HEK293T (cell line): ENCODE measurements at regions not wholly inside any gene's neighbourhood (a gene's known extent, or its start where the extent isn't known, plus 50 kb on each side); places are given as distances from the start of the nearest gene placed in this dataset.

Experiments
- CTCF ChIA-PET: fragments of 350-600 bp; formaldehyde crosslinking; extraction: SDS; loops from one replicate; lab custom pipeline; 2021; ENCODE audit warnings: antibody characterized with exemption, inconsistent platforms; lab: Yijun Ruan, JAX
- POLR2A ChIA-PET: fragments of 350-600 bp; formaldehyde crosslinking; extraction: SDS; loops from one replicate; lab custom pipeline; 2020; ENCODE audit warnings: antibody characterized with exemption, inconsistent platforms; lab: Yijun Ruan, JAX
- DNase-seq: peaks from one replicate; pipeline ENCODE4 v3.0.0; 2012; ENCODE audit warnings: mixed read lengths; ENCODE audit errors: extremely low spot score
- ARNT ChIP-seq: fragments of 450-650 bp; IDR thresholded peaks from 2 replicates; pipeline ENCODE4 v1.6.1; 2017; ENCODE audit warnings: mild to moderate bottlenecking
- BHLHE40 ChIP-seq: fragments of 450-650 bp; IDR thresholded peaks from 2 replicates; pipeline ENCODE4 v1.6.1; 2016; ENCODE audit warnings: mild to moderate bottlenecking, moderate library complexity, borderline replicate concordance
- CTBP1 ChIP-seq: fragments of 450-650 bp; IDR thresholded peaks from 2 replicates; pipeline ENCODE4 v1.6.1; 2016; ENCODE audit warnings: borderline replicate concordance
- ELF4 ChIP-seq: fragments of 450-650 bp; IDR thresholded peaks from 2 replicates; pipeline ENCODE4 v1.6.1; 2017; ENCODE audit warnings: antibody characterized with exemption
- FOXA1 ChIP-seq: fragments of 450-650 bp; IDR thresholded peaks from 2 replicates; pipeline ENCODE4 v1.6.1; 2016; ENCODE audit warnings: mild to moderate bottlenecking
- FOXK2 ChIP-seq: fragments of 450-650 bp; IDR thresholded peaks from 2 replicates; pipeline ENCODE4 v1.6.1; 2016; ENCODE audit warnings: mild to moderate bottlenecking
- FOXM1 ChIP-seq: fragments of 450-650 bp; IDR thresholded peaks from 2 replicates; pipeline ENCODE4 v1.6.1; 2017; ENCODE audit warnings: mild to moderate bottlenecking, borderline replicate concordance
- HDGF ChIP-seq: fragments of 450-650 bp; IDR thresholded peaks from 2 replicates; pipeline ENCODE4 v1.6.1; 2017; ENCODE audit warnings: antibody characterized with exemption, borderline replicate concordance
- L3MBTL2 ChIP-seq: fragments of 450-650 bp; conservative IDR thresholded peaks from 2 replicates; pipeline ENCODE4 v1.6.1; 2016; ENCODE audit warnings: mild to moderate bottlenecking
- LEF1 ChIP-seq: fragments of 450-650 bp; IDR thresholded peaks from 2 replicates; pipeline ENCODE4 v1.6.1; 2017; ENCODE audit warnings: mild to moderate bottlenecking, borderline replicate concordance
- NFRKB ChIP-seq: fragments of 450-650 bp; IDR thresholded peaks from 2 replicates; pipeline ENCODE4 v1.6.1; 2016; ENCODE audit warnings: mild to moderate bottlenecking, moderate library complexity
- SP1 ChIP-seq: fragments of 450-650 bp; IDR thresholded peaks from 2 replicates; pipeline ENCODE4 v1.6.1; 2017
- SUZ12 ChIP-seq: fragments of 450-650 bp; IDR thresholded peaks from 2 replicates; pipeline ENCODE4 v1.6.1; 2016; ENCODE audit warnings: mild to moderate bottlenecking
- TARDBP ChIP-seq: fragments of 450-650 bp; IDR thresholded peaks from 2 replicates; pipeline ENCODE4 v1.6.1; 2016
- ZNF384 ChIP-seq: fragments of 450-650 bp; IDR thresholded peaks from 2 replicates; pipeline ENCODE4 v1.6.1; 2016
- TF ChIP-seq, protein P1 (sequence below): fragments of 450-650 bp; IDR thresholded peaks from 2 replicates; pipeline ENCODE4 v1.6.1; 2016

DNA sequence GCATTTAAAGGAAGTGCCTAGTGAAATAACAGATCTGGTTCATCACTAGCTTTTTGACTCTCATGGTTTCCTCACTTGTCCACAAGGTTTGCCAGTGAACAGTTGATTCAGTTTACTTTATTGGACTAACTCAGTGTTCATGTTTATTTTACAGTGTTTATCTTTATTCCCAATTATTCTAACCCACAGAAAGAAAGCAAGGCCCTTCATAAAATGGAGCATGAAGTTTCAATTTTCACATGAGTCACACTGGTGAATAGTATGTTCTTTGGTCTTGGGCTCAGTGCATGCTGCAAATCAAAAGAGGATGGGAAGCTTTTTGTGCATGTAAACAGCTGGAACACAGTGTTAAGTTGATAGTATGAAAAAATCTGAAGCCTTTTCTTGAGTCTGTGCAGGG lies 217.6 kb upstream of the HDDC2 start:
- DNase-seq, result no peak
- CTCF ChIA-PET, result no interaction called here
- POLR2A ChIA-PET, result no interaction called here
- no peak for TF ChIP-seq TARDBP
- no peak for TF ChIP-seq NFRKB
- TF ChIP-seq, protein P1, sequence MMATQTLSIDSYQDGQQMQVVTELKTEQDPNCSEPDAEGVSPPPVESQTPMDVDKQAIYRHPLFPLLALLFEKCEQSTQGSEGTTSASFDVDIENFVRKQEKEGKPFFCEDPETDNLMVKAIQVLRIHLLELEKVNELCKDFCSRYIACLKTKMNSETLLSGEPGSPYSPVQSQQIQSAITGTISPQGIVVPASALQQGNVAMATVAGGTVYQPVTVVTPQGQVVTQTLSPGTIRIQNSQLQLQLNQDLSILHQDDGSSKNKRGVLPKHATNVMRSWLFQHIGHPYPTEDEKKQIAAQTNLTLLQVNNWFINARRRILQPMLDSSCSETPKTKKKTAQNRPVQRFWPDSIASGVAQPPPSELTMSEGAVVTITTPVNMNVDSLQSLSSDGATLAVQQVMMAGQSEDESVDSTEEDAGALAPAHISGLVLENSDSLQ, result no peak
- no peak for TF ChIP-seq BHLHE40
- no peak for TF ChIP-seq FOXA1
- TF ChIP-seq LEF1, result no peak
- no peak for TF ChIP-seq FOXK2
- TF ChIP-seq ARNT, result no peak
- no peak for TF ChIP-seq SUZ12
- TF ChIP-seq SP1, result no peak

DNA sequence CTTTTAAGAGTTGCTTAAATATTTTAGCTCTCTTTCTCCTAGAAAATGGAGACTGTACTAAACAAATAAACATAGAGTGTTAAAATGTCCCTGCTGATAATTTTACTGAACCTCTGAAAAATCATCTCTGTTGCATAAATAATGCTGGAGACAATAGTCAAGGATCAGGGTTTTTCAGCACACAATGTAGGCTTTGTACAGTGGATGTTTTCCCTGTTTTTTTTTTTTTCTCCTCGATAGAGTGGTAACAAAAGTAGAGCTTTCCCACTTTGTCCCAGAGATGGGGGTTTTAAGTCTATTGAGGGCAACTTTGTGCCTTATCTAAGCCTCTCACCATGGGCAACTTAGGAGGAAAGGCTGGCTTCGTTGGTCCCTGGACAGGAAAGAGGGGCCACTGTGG lies 222.6 kb upstream of the HDDC2 start:
- CTCF ChIA-PET, result interaction anchor here (0.5 kb wide), 1 partner anchor 333 kb away, joined by 3 read pairs; no protein-coding TSS in a partner anchor
- POLR2A ChIA-PET, result no interaction called here
- TF ChIP-seq SP1, result no peak
- no peak for DNase-seq

DNA sequence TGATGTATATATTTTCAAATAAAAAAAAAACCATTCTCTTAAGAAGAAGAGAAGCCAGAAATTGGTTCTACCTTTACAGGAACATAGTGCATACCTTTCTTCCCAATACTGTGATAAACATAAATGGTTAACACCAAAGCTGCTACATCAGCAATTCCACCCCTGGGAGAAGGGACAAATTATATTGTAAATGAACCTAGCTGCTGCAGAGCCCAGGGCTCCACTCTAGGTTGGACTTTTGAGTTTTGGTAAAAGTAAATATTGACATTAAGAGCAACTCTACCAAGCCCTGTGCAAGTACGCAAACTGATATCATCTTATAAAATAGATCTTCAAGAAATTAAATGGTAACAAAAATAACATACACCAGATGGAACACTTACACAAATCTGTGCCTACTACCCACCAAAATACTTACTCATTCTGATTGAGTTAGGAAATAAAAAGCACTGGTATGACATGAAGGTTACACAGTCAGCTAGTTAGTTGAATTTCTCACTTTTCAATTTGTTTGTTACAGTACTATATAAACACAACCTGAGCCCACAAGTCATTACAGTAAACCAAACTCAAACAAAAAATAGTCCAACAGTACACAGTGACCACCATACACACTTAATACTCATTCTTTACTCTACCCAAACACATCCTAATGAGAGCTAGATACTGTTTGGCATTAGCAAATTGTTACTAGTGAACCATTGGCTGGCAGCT lies 223.3 kb upstream of the HEY2 start:
- POLR2A ChIA-PET, result no interaction called here
- no peak for TF ChIP-seq ARNT
- TF ChIP-seq FOXM1, result no peak
- CTCF ChIA-PET, result interaction anchor here (0.7 kb wide), 1 partner anchor 1461 kb away, joined by 4 read pairs; no protein-coding TSS in a partner anchor
- no peak for DNase-seq

DNA sequence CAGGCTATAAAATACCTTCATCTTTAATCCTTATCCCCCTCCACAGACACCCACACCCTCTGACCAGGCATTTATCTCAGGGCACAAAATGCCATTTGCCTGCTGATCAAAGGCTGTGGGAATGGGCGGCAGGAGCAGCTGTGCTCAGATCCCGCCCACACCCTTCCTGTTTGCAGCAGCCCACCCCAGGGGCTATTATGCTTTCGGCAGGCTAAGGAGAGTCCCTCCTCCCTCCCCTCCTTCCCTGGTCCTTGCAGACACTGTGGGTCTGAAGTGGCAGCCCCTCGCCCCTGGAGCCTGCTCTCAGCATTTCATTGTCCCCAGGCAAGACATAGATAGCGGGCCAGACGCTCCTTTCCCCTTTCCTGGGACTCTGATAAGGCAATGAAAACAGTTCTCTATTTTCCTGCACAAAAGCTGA lies 220.8 kb upstream of the HEY2 start:
- CTCF ChIA-PET, result no interaction called here
- DNase-seq, result no peak

DNA sequence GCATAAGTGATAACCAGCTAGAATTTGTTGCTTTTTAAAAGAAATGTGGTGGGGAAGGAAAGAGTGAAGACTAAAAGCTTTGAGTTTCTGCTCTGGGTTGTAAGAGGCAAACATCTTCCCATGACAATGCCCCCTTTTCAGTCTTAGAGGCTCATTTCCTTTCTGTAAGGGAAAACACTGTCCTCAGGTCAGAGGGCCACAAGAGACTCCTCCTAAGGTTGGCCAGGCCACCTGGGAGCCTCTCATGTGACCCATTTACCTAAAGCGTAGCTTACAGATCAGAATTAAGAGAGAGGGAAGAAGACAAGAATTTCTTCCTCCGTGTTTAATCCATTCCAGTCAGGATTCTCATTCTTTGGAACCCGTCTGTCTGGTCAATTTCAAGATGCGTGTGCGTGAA lies 220.4 kb upstream of the HEY2 start:
- ChIA-PET POLR2A (no interaction called here), CTCF (no interaction called here)
- TF ChIP-seq HDGF, result no peak
- TF ChIP-seq FOXK2, result no peak
- no peak for TF ChIP-seq SP1
- no peak for TF ChIP-seq ZNF384
- no peak for TF ChIP-seq L3MBTL2
- no peak for TF ChIP-seq TARDBP
- TF ChIP-seq FOXA1, result no peak
- DNase-seq, result no peak

More for the DNA sequence above, 220.8 kb upstream of the HEY2 start:
- TF ChIP-seq FOXA1 (no peak), SP1 (no peak), ELF4 (no peak), ZNF384 (no peak), HDGF (no peak), NFRKB (no peak), TARDBP (no peak), LEF1 (no peak), ARNT (no peak)
- POLR2A ChIA-PET, result no interaction called here

DNA sequence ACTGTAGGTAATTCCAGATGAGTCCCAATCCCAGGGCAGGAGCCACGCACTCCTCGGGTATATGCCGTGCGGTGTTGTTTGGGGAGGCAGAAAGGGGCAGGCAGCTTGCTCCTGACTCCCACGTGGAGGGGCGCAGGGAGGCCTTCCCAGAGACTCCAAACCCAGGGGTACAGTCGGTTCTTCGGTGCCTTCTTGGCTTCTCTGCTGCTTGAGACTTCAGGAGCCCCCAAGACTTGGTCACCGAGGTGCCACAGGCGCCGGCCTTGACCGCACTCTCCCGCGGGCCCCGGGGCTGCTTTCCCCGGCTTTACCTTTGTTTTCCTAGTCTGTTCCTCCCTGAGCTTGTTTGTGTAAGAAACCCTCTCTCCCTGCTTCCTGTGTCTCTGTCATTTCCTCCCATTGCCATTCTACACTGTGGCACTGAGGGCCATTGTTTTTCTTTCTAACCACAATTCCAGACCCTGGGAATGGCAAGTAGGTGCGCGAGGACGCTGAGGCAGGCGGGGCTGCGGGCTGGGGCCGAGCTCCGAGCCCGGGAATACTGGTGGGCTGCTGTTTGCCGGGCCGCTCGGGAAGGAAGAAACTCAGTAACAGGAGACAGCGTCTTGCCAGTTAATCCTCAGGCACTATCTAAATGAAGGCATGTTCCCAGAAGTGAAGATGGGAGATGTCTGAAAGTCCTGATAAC lies 215.6 kb upstream of the HEY2 start:
- CTCF ChIA-PET, result interaction anchor here (0.7 to 2.1 kb wide), 2 partner anchors 13 to 49 kb away, joined by 3 to 8 read pairs; no protein-coding TSS in a partner anchor
- TF ChIP-seq, protein P1, result no peak
- TF ChIP-seq ELF4 (no peak), FOXM1 (no peak), NFRKB (no peak), SUZ12 (no peak), BHLHE40 (no peak), CTBP1 (no peak), FOXK2 (no peak), FOXA1 (no peak), L3MBTL2 (no peak), TARDBP (no peak), LEF1 (no peak), SP1 (no peak), ZNF384 (no peak), HDGF (no peak)
- POLR2A ChIA-PET, result interaction anchor here (1.3 to 1.6 kb wide), 2 partner anchors 171 to 213 kb away, joined by 3 read pairs; no protein-coding TSS in a partner anchor
- DNase-seq, result no peak
